Gastroesophageal sphincter (tissue), 3 donors: ENCODE measurements at regions not wholly inside any gene's neighbourhood (a gene's known extent, or its start where the extent isn't known, plus 50 kb on each side); places are given as distances from the start of the nearest gene placed in this dataset.

Experiments used
- CTCF ChIP-seq, 4 experiments: fragments of 200-600 bp in 2 of 4; fragments of 450-650 bp in 2 of 4; sonication (generic) in 1 of 4; IDR thresholded peaks; one replicate each; pipeline ENCODE4 v1.5.1; 2017 to 2019; ENCODE audit warnings: antibody characterized with exemption in 4 of 4, mild to moderate bottlenecking in 2 of 4, moderate library complexity in 2 of 4
- EP300 ChIP-seq: sonication (generic); formaldehyde crosslinking; IDR thresholded peaks from one replicate; pipeline ENCODE4 v1.6.1; 2017; ENCODE audit warnings: antibody characterized with exemption, mild to moderate bottlenecking
- POLR2A ChIP-seq, 2 donors: fragments of 450-650 bp; IDR thresholded peaks; one replicate each; pipeline ENCODE4 v1.6.1; 2017; ENCODE audit warnings: antibody characterized with exemption in 2 of 2, mild to moderate bottlenecking in 2 of 2, moderate library complexity in 1 of 2

- TF ChIP-seq EP300 = no peak
- no peak for TF ChIP-seq POLR2A (IDR thresholded peaks at IDR 0.05)
- TF ChIP-seq CTCF (IDR thresholded peaks at IDR 0.05) = no peak
Measured at GRCh38 chr7:115101199-115101598, 179.3 kb downstream of the MDFIC start.
